Liver (tissue), 7 donors: ENCODE measurements at regions not wholly inside any gene's neighbourhood (a gene's known extent, or its start where the extent isn't known, plus 50 kb on each side); places are given as distances from the start of the nearest gene placed in this dataset.

ENCODE experiments used
- DNase-seq: peaks from one replicate; pipeline ENCODE4 v3.0.0-alpha.2; 2017; ENCODE audit warnings: low spot score
- H3K27ac ChIP-seq, 2 donors: one replicate each; pipeline ENCODE4 v1.7.0; 2013; ENCODE audit warnings: inconsistent platforms in 2 of 2, low read length in 2 of 2, control low read depth in 1 of 2, low read depth in 1 of 2, mild to moderate bottlenecking in 1 of 2
- H3K27me3 ChIP-seq, 4 donors: one replicate each; pipeline versions ENCODE4 v1.6.1 to v1.7.0; 2013; ENCODE audit warnings: low read length in 3 of 4, inconsistent platforms in 1 of 4, mild to moderate bottlenecking in 1 of 4, moderate library complexity in 1 of 4; ENCODE audit not compliant: control insufficient read depth in 4 of 4, insufficient read depth in 4 of 4
- H3K36me3 ChIP-seq, 4 donors: one replicate each; pipeline versions ENCODE4 v1.6.1 to v1.7.0; 2013; ENCODE audit warnings: low read length in 3 of 4, mild to moderate bottlenecking in 3 of 4, low read depth in 1 of 4, moderate library complexity in 1 of 4; ENCODE audit not compliant: control insufficient read depth in 4 of 4, insufficient read depth in 3 of 4
- H3K4me1 ChIP-seq, 4 donors: one replicate each; pipeline versions ENCODE4 v1.6.1 to v1.7.0; 2013; ENCODE audit warnings: low read length in 3 of 4, mild to moderate bottlenecking in 3 of 4, moderate library complexity in 1 of 4; ENCODE audit not compliant: control insufficient read depth in 4 of 4, insufficient read depth in 4 of 4
- H3K4me3 ChIP-seq, 3 donors: one replicate each; pipeline versions ENCODE4 v1.6.1 to v1.7.0; 2013; ENCODE audit warnings: low read length in 3 of 3, control low read depth in 1 of 3, low read depth in 1 of 3, mild to moderate bottlenecking in 1 of 3
- H3K9ac ChIP-seq, 2 donors: one replicate each; pipeline ENCODE4 v1.7.0; 2013; ENCODE audit warnings: low read length in 2 of 2, mild to moderate bottlenecking in 2 of 2, moderate library complexity in 2 of 2, control low read depth in 1 of 2, low read depth in 1 of 2
- H3K9me3 ChIP-seq, 4 donors: one replicate each; pipeline versions ENCODE4 v1.6.1 to v1.7.0; 2013; ENCODE audit warnings: low read length in 3 of 4; ENCODE audit not compliant: control insufficient read depth in 4 of 4
- ATF3 ChIP-seq: IDR thresholded peaks from 2 replicates; pipeline ENCODE4 v1.6.1; 2016; ENCODE audit warnings: antibody characterized with exemption
- EGR1 ChIP-seq, 2 donors: IDR thresholded peaks; 2 replicates each; pipeline ENCODE4 v1.6.1; 2016 to 2018; ENCODE audit warnings: antibody characterized with exemption in 2 of 2, low read depth in 2 of 2
- FOXA1 ChIP-seq: IDR thresholded peaks from 2 replicates; pipeline ENCODE4 v1.6.1; 2016; ENCODE audit warnings: antibody characterized with exemption
- FOXA2 ChIP-seq: IDR thresholded peaks from 2 replicates; pipeline ENCODE4 v1.6.1; 2016; ENCODE audit warnings: antibody characterized with exemption
- GABPA ChIP-seq, 2 donors: IDR thresholded peaks in 1 of 2; conservative IDR thresholded peaks in 1 of 2; 2 replicates each; pipeline ENCODE4 v1.6.1; 2016; ENCODE audit warnings: antibody characterized with exemption in 2 of 2, mild to moderate bottlenecking in 1 of 2, moderate library complexity in 1 of 2
- HNF4A ChIP-seq, 2 donors: conservative IDR thresholded peaks; 2 replicates each; pipeline ENCODE4 v1.6.1; 2016; ENCODE audit warnings: antibody characterized with exemption in 2 of 2, mild to moderate bottlenecking in 2 of 2
- HNF4G ChIP-seq: IDR thresholded peaks from 2 replicates; pipeline ENCODE4 v1.6.1; 2016; ENCODE audit warnings: antibody characterized with exemption
- JUND ChIP-seq, 2 donors: IDR thresholded peaks; 2 replicates each; pipeline ENCODE4 v1.6.1; 2016; ENCODE audit warnings: antibody characterized with exemption in 2 of 2
- MAX ChIP-seq: IDR thresholded peaks from 2 replicates; pipeline ENCODE4 v1.6.1; 2016; ENCODE audit warnings: antibody characterized with exemption
- NR2F2 ChIP-seq: IDR thresholded peaks from 2 replicates; pipeline ENCODE4 v1.6.1; 2016; ENCODE audit warnings: antibody characterized with exemption
- RAD21 ChIP-seq, 2 donors: IDR thresholded peaks; 2 replicates each; pipeline ENCODE4 v1.6.1; 2016; ENCODE audit warnings: antibody characterized with exemption in 2 of 2, mild to moderate bottlenecking in 2 of 2
- REST ChIP-seq: IDR thresholded peaks from 2 replicates; pipeline ENCODE4 v1.6.1; 2016; ENCODE audit warnings: antibody characterized with exemption, mild to moderate bottlenecking
- RXRA ChIP-seq, 2 donors: IDR thresholded peaks; 2 replicates each; pipeline ENCODE4 v1.6.1; 2017 to 2018; ENCODE audit warnings: antibody characterized with exemption in 2 of 2, mild to moderate bottlenecking in 1 of 2
- TAF1 ChIP-seq: conservative IDR thresholded peaks from 2 replicates; pipeline ENCODE4 v1.6.1; 2016; ENCODE audit warnings: antibody characterized with exemption, mild to moderate bottlenecking
- ZBTB33 ChIP-seq: IDR thresholded peaks from 2 replicates; pipeline ENCODE4 v1.6.1; 2016; ENCODE audit warnings: antibody characterized with exemption
- WGBS: extraction: QIAGEN DNeasy Blood & Tissue Kit; methylation state at CpG from one replicate; pipeline ENCODE4 v1.1.7; 2013; 5-methylcytosine and 5-hydroxymethylcytosine counted together
- donor health status: healthy.
- donor health status: healthy.
- donor health status: healthy.
- donor health status: healthy.

- H3K27ac ChIP-seq: no peak overlapping the region
- H3K27me3 ChIP-seq: no peaks in the 10 kb centered on the region
- no peaks in the 10 kb centered on the region for H3K36me3 ChIP-seq
- no peak overlapping the region for H3K4me3 ChIP-seq
- no peak for TF ChIP-seq ZBTB33
- TF ChIP-seq ATF3: no peak
- H3K9me3 ChIP-seq: no peaks in the 10 kb centered on the region
- no peak for DNase-seq
- 87% methylated on average over 3 of the region's 3 CpGs for WGBS
- H3K4me1 ChIP-seq: peaks cover 2 to 32% (median 14%) of the 10 kb centered on the region in 4 donors
- no peak overlapping the region for H3K9ac ChIP-seq
These were observed 51.9 kb upstream of the ARHGAP42 start for GRCh38 chr11:100635194-100635593.

GRCh38 chr11:100636536-100636935 lies 50.6 kb upstream of the ARHGAP42 start:
- H3K4me3 ChIP-seq: no peak overlapping the region
- DNase-seq: no peak
- peaks cover 2 to 20% (median 5%) of the 10 kb centered on the region in 4 donors for H3K4me1 ChIP-seq
- no peaks in the 10 kb centered on the region for H3K27me3 ChIP-seq
- H3K36me3 ChIP-seq: no peaks in the 10 kb centered on the region
- no peak overlapping the region for H3K9ac ChIP-seq
- TF ChIP-seq GABPA (IDR thresholded peaks at IDR 0.05 in 1 of 2, conservative IDR thresholded peaks at IDR 0.05 in 1 of 2) (no peak), HNF4G (no peak), NR2F2 (no peak), ZBTB33 (no peak), FOXA2 (no peak), ATF3 (no peak), TAF1 (no peak), RXRA (IDR thresholded peaks at IDR 0.05) (no peak), REST (no peak), HNF4A (conservative IDR thresholded peaks at IDR 0.05) (no peak), RAD21 (IDR thresholded peaks at IDR 0.05) (no peak), EGR1 (IDR thresholded peaks at IDR 0.05; ENCODE audit: low read depth in 2 of 2) (no peak), MAX (no peak), FOXA1 (no peak), JUND (IDR thresholded peaks at IDR 0.05) (no peak)
- WGBS: 97% methylated on average over 3 of the region's 3 CpGs
- H3K9me3 ChIP-seq: no peaks in the 10 kb centered on the region
- H3K27ac ChIP-seq: no peak overlapping the region
